HepG2 (cell line): ENCODE measurements at regions not wholly inside any gene's neighbourhood (a gene's known extent, or its start where the extent isn't known, plus 50 kb on each side); places are given as distances from the start of the nearest gene placed in this dataset.

Source experiments
- ATAC-seq: fragments of 200-7000 bp; cut with Tn5 transposase; 3 replicates; pipeline ENCODE4 v1.9.1; 2020; ENCODE audit warnings: mild to moderate bottlenecking, moderate library complexity
- BruUV-seq: library from RNA; stranded (reverse); fragments of 400-500 nt; replicated peaks from 2 replicates; lab custom pipeline; 2021; lab: Mats Ljungman, UMichigan
- CTCF ChIA-PET: fragments of 300-600 bp; formaldehyde crosslinking; extraction: SDS; loops from one replicate; lab custom pipeline; 2021; ENCODE audit warnings: low total read pairs, inconsistent platforms, low intra/inter-chr PET ratio; lab: Yijun Ruan, JAX
- POLR2A ChIA-PET: fragments of 350-600 bp; sonication (Branson Sonifier 250); formaldehyde crosslinking; loops from one replicate; lab custom pipeline; 2020; ENCODE audit warnings: antibody characterized with exemption, inconsistent platforms; lab: Yijun Ruan, JAX
- DNase-seq: peaks from one replicate; pipeline ENCODE4 v3.0.0-alpha.2; 2015; ENCODE audit warnings: low spot score
- FAIRE-seq: peaks from 3 replicates; lab custom pipeline; 2011; peaks lifted over from hg19 to GRCh38; lab: Jason Lieb, UNC
- H2AFZ ChIP-seq: one replicate; pipeline ENCODE4 v1.6.1; 2011; ENCODE audit warnings: low read length, inconsistent platforms
- H3K27ac ChIP-seq: fragments of 300-600 bp; 3 replicates; pipeline ENCODE4 v1.8.0; 2011; ENCODE audit warnings: mixed run types, mild to moderate bottlenecking, mixed read lengths, low read length, inconsistent platforms; ENCODE audit not compliant: insufficient read depth; ENCODE audit errors: extremely low read length
- H3K27me3 ChIP-seq, 2 experiments: fragments of 200-600 bp in 1 of 2; 2 replicates in 1 of 2; 3 replicates in 1 of 2; pipeline versions ENCODE4 v1.6.0 to v1.8.0; 2011; ENCODE audit warnings: low read length in 2 of 2, mild to moderate bottlenecking in 2 of 2, moderate library complexity in 2 of 2, inconsistent platforms in 1 of 2; ENCODE audit not compliant: insufficient read depth in 2 of 2, control insufficient read depth in 1 of 2
- H3K36me3 ChIP-seq, 2 experiments: fragments of 200-600 bp in 1 of 2; replicated peaks in 1 of 2; 2 replicates in 1 of 2; 3 replicates in 1 of 2; pipeline versions ENCODE4 v1.5.1 to v1.8.0; 2011; ENCODE audit warnings: low read length in 2 of 2, inconsistent platforms in 1 of 2; ENCODE audit not compliant: insufficient read depth in 2 of 2, control insufficient read depth in 1 of 2
- H3K4me1 ChIP-seq: 2 replicates; pipeline ENCODE4 v1.5.1; 2012; ENCODE audit warnings: low read length, inconsistent platforms; ENCODE audit not compliant: insufficient read depth
- H3K4me2 ChIP-seq: 2 replicates; pipeline ENCODE4 v1.6.0; 2011; ENCODE audit warnings: low read depth, low read length, inconsistent platforms
- H3K4me3 ChIP-seq, 3 experiments: fragments of 200-600 bp in 1 of 3; sonication (generic), shearing (Covaris generic) in 1 of 3; replicated peaks in 1 of 3; 2 replicates each; pipeline ENCODE4 v1.5.1; 2011 to 2016; ENCODE audit warnings: low read length in 3 of 3, inconsistent platforms in 2 of 3, low read depth in 2 of 3, mild to moderate bottlenecking in 2 of 3, control low read depth in 1 of 3, mixed read lengths in 1 of 3; ENCODE audit not compliant: insufficient read depth in 1 of 3
- H3K79me2 ChIP-seq: one replicate; pipeline ENCODE4 v1.6.1; 2011; ENCODE audit warnings: low read length, inconsistent platforms; ENCODE audit not compliant: insufficient read depth
- H3K9ac ChIP-seq: 2 replicates; pipeline ENCODE4 v1.6.0; 2011; ENCODE audit warnings: mild to moderate bottlenecking, low read depth, low read length, inconsistent platforms; ENCODE audit not compliant: insufficient read depth
- H3K9me3 ChIP-seq: 2 replicates; pipeline ENCODE4 v1.5.1; 2012; ENCODE audit warnings: mild to moderate bottlenecking, low read length
- H4K20me1 ChIP-seq: 2 replicates; pipeline ENCODE4 v1.6.0; 2011; ENCODE audit warnings: inconsistent platforms, mild to moderate bottlenecking, low read length, moderate library complexity; ENCODE audit not compliant: insufficient read depth
- CCAR2 ChIP-seq: fragments of 200-400 bp; formaldehyde crosslinking; optimal IDR thresholded peaks from 2 replicates; pipeline ENCODE3; 2018; ENCODE audit warnings: low read depth, mild to moderate bottlenecking, low read length, moderate library complexity
- ZBTB10 ChIP-seq: sonication (generic); formaldehyde crosslinking; IDR thresholded peaks from 2 replicates; pipeline ENCODE4 v1.4.0; 2020; ENCODE audit warnings: missing genetic modification reagents, borderline replicate concordance
- ZNF160 ChIP-seq: sonication (generic); formaldehyde crosslinking; IDR thresholded peaks from 2 replicates; pipeline ENCODE4 v1.8.0; 2022; ENCODE audit warnings: mild to moderate bottlenecking, inconsistent platforms, missing genetic modification reagents
- in situ Hi-C: cut with HindIII; loops from 2 replicates; pipeline ENCODE4 v1.10.0; 2017; ENCODE audit warnings: low pct_unique_long_range_greater_than_20kb; ENCODE audit not compliant: extremely low pct_ligation_motif_present
- intact Hi-C: fragments of 100-400 bp; cut with micrococcal nuclease; formaldehyde crosslinking; loops from one replicate; pipeline ENCODE4 v1.10.0; 2022; ENCODE audit not compliant: unreplicated experiment
- TF ChIP-seq, protein P1 (sequence below): IDR thresholded peaks from 2 replicates; pipeline ENCODE4 v1.6.1; 2016; ENCODE audit warnings: missing genetic modification reagents, missing compliant biosample characterization

DNA sequence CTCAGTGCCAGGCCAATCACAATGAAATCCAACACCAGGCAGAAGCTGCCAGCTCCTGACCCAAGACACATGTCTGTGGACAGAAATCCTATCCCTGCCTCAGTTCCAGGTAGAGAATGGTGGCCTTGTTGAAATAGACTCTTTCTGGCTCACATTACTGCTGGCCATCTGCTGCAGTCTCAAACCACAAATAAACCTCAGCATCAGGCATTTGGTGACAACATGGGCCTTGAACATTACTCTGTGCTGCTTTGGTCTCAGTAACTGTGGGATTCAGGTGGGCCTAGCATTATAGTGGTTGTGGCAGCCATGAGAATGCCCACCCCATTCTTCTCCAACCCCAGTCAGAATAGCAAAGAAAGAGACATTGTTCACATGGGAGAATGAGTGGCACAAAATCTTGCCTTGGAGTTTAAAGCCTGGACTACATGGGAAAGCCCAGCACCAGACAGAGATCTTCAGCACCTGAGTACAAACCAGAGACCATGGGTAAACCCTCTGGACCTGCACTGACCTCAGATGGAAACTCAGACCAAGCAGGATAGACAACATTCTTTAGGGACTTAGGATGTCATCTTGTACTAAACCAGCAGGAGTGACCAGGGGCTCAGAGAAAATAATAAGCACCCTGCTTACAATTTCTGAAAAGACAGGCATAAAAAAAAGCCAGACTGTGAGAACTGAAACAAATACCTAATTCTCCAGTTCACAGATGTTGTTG, 50.4 kb upstream of the TRAM1L1 start:
- Histone ChIP-seq H3K27ac (no peak overlapping the region), H3K9me3 (no peaks in the 10 kb centered on the region; the same call in 1 of the 2 replicates), H3K4me1 (no peaks in the 10 kb centered on the region), H3K79me2 (no peaks in the 10 kb centered on the region), H3K27me3 (no peaks in the 10 kb centered on the region), H4K20me1 (no peaks in the 10 kb centered on the region), H3K4me2 (no peak overlapping the region), H2AFZ (no peak overlapping the region), H3K4me3 (no peak overlapping the region), H3K36me3 (no peaks in the 10 kb centered on the region), H3K9ac (no peak overlapping the region)
- no peak for TF ChIP-seq CCAR2
- TF ChIP-seq ZBTB10 (CRISPR knock-in tag) = no peak
- TF ChIP-seq, protein P1, sequence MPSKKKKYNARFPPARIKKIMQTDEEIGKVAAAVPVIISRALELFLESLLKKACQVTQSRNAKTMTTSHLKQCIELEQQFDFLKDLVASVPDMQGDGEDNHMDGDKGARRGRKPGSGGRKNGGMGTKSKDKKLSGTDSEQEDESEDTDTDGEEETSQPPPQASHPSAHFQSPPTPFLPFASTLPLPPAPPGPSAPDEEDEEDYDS (CRISPR knock-in tag) = no peak
- no peak for TF ChIP-seq ZNF160
- FAIRE-seq (no peak), DNase-seq (no peak), ATAC-seq (no peak)
- no TSS peak for BruUV-seq
- in situ Hi-C loops = loop anchor here (25.0 kb wide), 1 partner anchor 1102 kb away; no protein-coding TSS in a partner anchor
- ChIA-PET CTCF (no interaction called here), POLR2A (no interaction called here)
- intact Hi-C loops = no loop called here
